HEK293 (cell line): ENCODE measurements at regions not wholly inside any gene's neighbourhood (a gene's known extent, or its start where the extent isn't known, plus 50 kb on each side); places are given as distances from the start of the nearest gene placed in this dataset.

Experiments
- CTCF ChIA-PET: fragments of 350-600 bp; formaldehyde crosslinking; extraction: SDS; loops from one replicate; lab custom pipeline; 2021; ENCODE audit warnings: antibody characterized with exemption; lab: Yijun Ruan, JAX
- POLR2A ChIA-PET: fragments of 300-600 bp; formaldehyde crosslinking; extraction: SDS; loops from one replicate; lab custom pipeline; 2020; ENCODE audit warnings: antibody characterized with exemption, inconsistent platforms; lab: Yijun Ruan, JAX
- H3K27ac ChIP-seq: fragments of 200-500 bp; sonication (Bioruptor generic); 2 replicates; pipeline ENCODE4 v1.5.1; 2014; ENCODE audit warnings: low read depth, low read length, control low read depth, inconsistent platforms; ENCODE audit errors: extremely low read depth
- H3K36me3 ChIP-seq, 2 experiments: fragments of 200-500 bp in 1 of 2; sonication (Bioruptor generic) in 1 of 2; 1 replicate in 1 of 2; 2 replicates in 1 of 2; pipeline ENCODE4 v1.5.1; 2014 to 2017; ENCODE audit warnings: inconsistent platforms in 2 of 2, low read length in 2 of 2; ENCODE audit not compliant: control insufficient read depth in 2 of 2, insufficient read depth in 1 of 2
- H3K4me1 ChIP-seq: fragments of 200-500 bp; sonication (Bioruptor generic); 2 replicates; pipeline ENCODE4 v1.5.1; 2014; ENCODE audit warnings: mild to moderate bottlenecking, low read length, inconsistent platforms; ENCODE audit not compliant: control insufficient read depth, insufficient read depth
- H3K4me3 ChIP-seq: 2 replicates; pipeline ENCODE4 v1.5.1; 2011; ENCODE audit warnings: low read depth, mild to moderate bottlenecking, control low read depth, low read length, moderate library complexity
- H3K9me3 ChIP-seq: fragments of 200-500 bp; sonication (Bioruptor generic); 2 replicates; pipeline ENCODE4 v1.5.1; 2014; ENCODE audit warnings: low read depth, low read length, inconsistent platforms; ENCODE audit not compliant: control insufficient read depth, insufficient read depth
- BCL11B ChIP-seq: fragments of 450-650 bp; formaldehyde crosslinking; IDR thresholded peaks from 2 replicates; pipeline ENCODE4 v1.5.1; 2016; ENCODE audit warnings: low read depth, missing biosample characterization, missing genetic modification characterization
- INSM2 ChIP-seq: fragments of 450-650 bp; formaldehyde crosslinking; IDR thresholded peaks from 2 replicates; pipeline ENCODE4 v1.5.1; 2016; ENCODE audit warnings: missing biosample characterization, missing genetic modification characterization
- KLF7 ChIP-seq: fragments of 450-650 bp; formaldehyde crosslinking; IDR thresholded peaks from 2 replicates; pipeline ENCODE4 v1.5.1; 2016; ENCODE audit warnings: missing biosample characterization, missing genetic modification characterization, borderline replicate concordance
- SALL2 ChIP-seq: fragments of 450-650 bp; formaldehyde crosslinking; IDR thresholded peaks from 2 replicates; pipeline ENCODE4 v1.5.0; 2017; ENCODE audit warnings: missing biosample characterization, mild to moderate bottlenecking, missing genetic modification characterization, borderline replicate concordance
- SETDB1 ChIP-seq: IDR thresholded peaks from one replicate; pipeline ENCODE4 v1.6.1; 2017; ENCODE audit warnings: mild to moderate bottlenecking, low read length, moderate library complexity, mixed read lengths; ENCODE audit not compliant: insufficient read length
- ZFP41 ChIP-seq: fragments of 450-650 bp; formaldehyde crosslinking; IDR thresholded peaks from 2 replicates; pipeline ENCODE4 v1.5.1; 2016; ENCODE audit warnings: missing biosample characterization, missing genetic modification characterization, borderline replicate concordance
- ZNF140 ChIP-seq: fragments of 450-650 bp; formaldehyde crosslinking; IDR thresholded peaks from 2 replicates; pipeline ENCODE4 v1.5.1; 2016; ENCODE audit warnings: missing biosample characterization, missing genetic modification characterization
- ZNF16 ChIP-seq: fragments of 450-650 bp; formaldehyde crosslinking; IDR thresholded peaks from 2 replicates; pipeline ENCODE4 v1.5.1; 2016; ENCODE audit warnings: low read depth, missing biosample characterization, missing genetic modification characterization
- ZNF174 ChIP-seq: fragments of 450-650 bp; formaldehyde crosslinking; IDR thresholded peaks from 2 replicates; pipeline ENCODE4 v1.5.0; 2017; ENCODE audit warnings: missing biosample characterization, mild to moderate bottlenecking, missing genetic modification characterization
- ZNF2 ChIP-seq: fragments of 450-650 bp; formaldehyde crosslinking; IDR thresholded peaks from 2 replicates; pipeline ENCODE4 v1.5.1; 2016; ENCODE audit warnings: missing biosample characterization, missing genetic modification characterization
- ZNF214 ChIP-seq: fragments of 450-650 bp; formaldehyde crosslinking; IDR thresholded peaks from 2 replicates; pipeline ENCODE4 v1.5.1; 2017; ENCODE audit warnings: missing biosample characterization, mild to moderate bottlenecking, missing genetic modification characterization, borderline replicate concordance
- ZNF23 ChIP-seq: fragments of 450-650 bp; formaldehyde crosslinking; IDR thresholded peaks from 2 replicates; pipeline ENCODE4 v1.5.1; 2016; ENCODE audit warnings: missing biosample characterization, missing genetic modification characterization, borderline replicate concordance
- ZNF354C ChIP-seq: fragments of 450-650 bp; formaldehyde crosslinking; IDR thresholded peaks from 2 replicates; pipeline ENCODE4 v1.5.1; 2016; ENCODE audit warnings: missing biosample characterization, missing genetic modification characterization, low read depth, borderline replicate concordance
- ZNF571 ChIP-seq: fragments of 450-650 bp; formaldehyde crosslinking; IDR thresholded peaks from 2 replicates; pipeline ENCODE4 v1.5.0; 2017; ENCODE audit warnings: missing biosample characterization, missing genetic modification characterization
- ZNF596 ChIP-seq: fragments of 450-650 bp; IDR thresholded peaks from 2 replicates; pipeline ENCODE4 v1.5.0; 2018; ENCODE audit warnings: missing biosample characterization, mild to moderate bottlenecking, missing genetic modification characterization, moderate library complexity
- ZNF704 ChIP-seq: fragments of 450-650 bp; formaldehyde crosslinking; IDR thresholded peaks from 2 replicates; pipeline ENCODE4 v1.5.1; 2016; ENCODE audit warnings: missing biosample characterization, missing genetic modification characterization
- ZNF843 ChIP-seq: fragments of 450-650 bp; formaldehyde crosslinking; IDR thresholded peaks from 2 replicates; pipeline ENCODE4 v1.5.1; 2016; ENCODE audit warnings: missing biosample characterization, missing genetic modification characterization
- ZSCAN5A ChIP-seq: fragments of 450-650 bp; formaldehyde crosslinking; IDR thresholded peaks from 2 replicates; pipeline ENCODE4 v1.5.1; 2016; ENCODE audit warnings: missing biosample characterization, missing genetic modification characterization

GRCh38 chr12:20196767-20197166, 171.6 kb upstream of the PDE3A start:
- Histone ChIP-seq H3K9me3 (no peaks in the 10 kb centered on the region), H3K4me3 (no peak overlapping the region), H3K27ac (no peak overlapping the region), H3K4me1 (no peaks in the 10 kb centered on the region), H3K36me3 (no peaks in the 10 kb centered on the region)
- TF ChIP-seq ZNF214 (tag by site-specific recombination) (no peak), SALL2 (tag by site-specific recombination) (no peak), ZNF2 (no peak), ZNF843 (tag by site-specific recombination) (no peak), INSM2 (tag by site-specific recombination) (no peak), ZNF704 (tag by site-specific recombination) (no peak), KLF7 (tag by site-specific recombination) (no peak), ZNF140 (tag by site-specific recombination) (no peak), ZNF596 (tag by site-specific recombination) (no peak), ZSCAN5A (no peak), ZFP41 (no peak)
- ChIA-PET POLR2A (no interaction called here), CTCF (no interaction called here)

- no peak overlapping the region for H3K4me3 ChIP-seq
- no peak overlapping the region for H3K27ac ChIP-seq
- H3K9me3 ChIP-seq: no peaks in the 10 kb centered on the region
- no peak for TF ChIP-seq ZNF174 (tag by site-specific recombination)
- TF ChIP-seq ZNF23 (tag by site-specific recombination): no peak
- TF ChIP-seq ZNF571 (tag by site-specific recombination): no peak
- TF ChIP-seq BCL11B: no peak
- ChIA-PET CTCF (no interaction called here), POLR2A (no interaction called here)
- no peaks in the 10 kb centered on the region for H3K36me3 ChIP-seq
- H3K4me1 ChIP-seq: no peaks in the 10 kb centered on the region
Observed at GRCh38 chr12:20197411-20197810, 170.9 kb upstream of the PDE3A start.

- CTCF ChIA-PET: no interaction called here
- POLR2A ChIA-PET: no interaction called here
- Histone ChIP-seq H3K36me3 (no peaks in the 10 kb centered on the region), H3K9me3 (no peaks in the 10 kb centered on the region), H3K4me1 (no peaks in the 10 kb centered on the region), H3K27ac (no peak overlapping the region), H3K4me3 (no peak overlapping the region)
- no peak for TF ChIP-seq ZNF16 (tag by site-specific recombination)
- TF ChIP-seq ZNF354C (tag by site-specific recombination): no peak
- peak; percentile 55 for TF ChIP-seq SETDB1
Observed at GRCh38 chr12:20199780-20200179, 168.6 kb upstream of the PDE3A start.
